ENCODE measurements at regions not wholly inside any gene's neighbourhood (a gene's known extent, or its start where the extent isn't known, plus 50 kb on each side); places are given as distances from the start of the nearest gene placed in this dataset.

GRCh38 chr20:57038608-57039440 is 227.6 kb downstream of the BMP7 start:
- no peak for DNase-seq

- DNase-seq = no peak
Measured at GRCh38 chr20:57040466-57040865, 226.0 kb downstream of the BMP7 start.

GRCh38 chr20:57040924-57041323 is 225.5 kb downstream of the BMP7 start:
- DNase-seq = no peak

GRCh38 chr20:57043091-57043490 is 223.3 kb downstream of the BMP7 start:
- DNase-seq = no peak

GRCh38 chr20:57043669-57044268 is 222.7 kb downstream of the BMP7 start:
- DNase-seq = no peak

- DNase-seq = no peak
Measured at GRCh38 chr20:57047281-57048026, 219.0 kb downstream of the BMP7 start.

GRCh38 chr20:57048027-57048869 is 218.2 kb downstream of the BMP7 start:
- DNase-seq = peak; percentile 16

GRCh38 chr20:57049296-57049695 is 217.1 kb downstream of the BMP7 start:
- DNase-seq = no peak

GRCh38 chr20:57051096-57051495 is 215.3 kb downstream of the BMP7 start:
- DNase-seq = no peak

- DNase-seq = no peak
Measured at GRCh38 chr20:57053067-57053466, 213.4 kb downstream of the BMP7 start.

GRCh38 chr20:57053793-57054552 is 212.5 kb downstream of the BMP7 start:
- DNase-seq = no peak

GRCh38 chr20:57055345-57055744 is 211.1 kb downstream of the BMP7 start:
- DNase-seq = no peak

- no peak for DNase-seq
Measured at GRCh38 chr20:57056651-57057050, 209.8 kb downstream of the BMP7 start.

GRCh38 chr20:57059055-57059596 is 207.3 kb downstream of the BMP7 start:
- no peak for DNase-seq

GRCh38 chr20:57060407-57061050 is 205.9 kb downstream of the BMP7 start:
- no peak for DNase-seq

GRCh38 chr20:57061051-57061900 is 205.2 kb downstream of the BMP7 start:
- DNase-seq = no peak

GRCh38 chr20:57062241-57062640 is 204.2 kb downstream of the BMP7 start:
- DNase-seq = no peak

- DNase-seq = no peak
Measured at GRCh38 chr20:57062696-57063270, 203.7 kb downstream of the BMP7 start.

GRCh38 chr20:57064836-57065235 is 201.6 kb downstream of the BMP7 start:
- DNase-seq = no peak

GRCh38 chr20:57065646-57066045 is 200.8 kb downstream of the BMP7 start:
- DNase-seq = no peak
